Neural crest cell (in vitro differentiated cells): ENCODE measurements at regions not wholly inside any gene's neighbourhood (a gene's known extent, or its start where the extent isn't known, plus 50 kb on each side); places are given as distances from the start of the nearest gene placed in this dataset.
"Not testable (repeated sequence)": the region's sequence is repeated elsewhere in the genome, so short reads cannot be mapped to it uniquely, and the experiment has no call there.

Experiments used
- DNase-seq: peaks from one replicate; pipeline ENCODE4 v3.0.0; 2021; ENCODE audit warnings: low read depth, mixed read lengths, low spot score
- H3K27ac Mint-ChIP-seq: one replicate; pipeline ENCODE4 v1.8.0; 2021; ENCODE audit warnings: mild to moderate bottlenecking, mixed read lengths; ENCODE audit not compliant: unreplicated experiment
- H3K27me3 Mint-ChIP-seq: 2 replicates; pipeline ENCODE4 v1.8.0; 2021; ENCODE audit warnings: low read depth, mild to moderate bottlenecking, mixed read lengths
- H3K36me3 Mint-ChIP-seq: 2 replicates; pipeline ENCODE4 v1.8.0; 2021; ENCODE audit warnings: low read depth, mild to moderate bottlenecking, mixed read lengths
- H3K4me1 Mint-ChIP-seq: 2 replicates; pipeline ENCODE4 v1.8.0; 2021; ENCODE audit warnings: mixed read lengths
- H3K4me3 Mint-ChIP-seq: one replicate; pipeline ENCODE4 v1.8.0; 2021; ENCODE audit warnings: mild to moderate bottlenecking, mixed read lengths
- H3K9me3 Mint-ChIP-seq: 2 replicates; pipeline ENCODE4 v1.8.0; 2021; ENCODE audit warnings: mixed read lengths
- TF ChIP-seq, protein P1 (sequence below): fragments of 200-600 bp; sonication (generic); conservative IDR thresholded peaks from 2 replicates; pipeline ENCODE4 v1.5.0; 2021; ENCODE audit warnings: antibody characterized with exemption, mild to moderate bottlenecking

DNA sequence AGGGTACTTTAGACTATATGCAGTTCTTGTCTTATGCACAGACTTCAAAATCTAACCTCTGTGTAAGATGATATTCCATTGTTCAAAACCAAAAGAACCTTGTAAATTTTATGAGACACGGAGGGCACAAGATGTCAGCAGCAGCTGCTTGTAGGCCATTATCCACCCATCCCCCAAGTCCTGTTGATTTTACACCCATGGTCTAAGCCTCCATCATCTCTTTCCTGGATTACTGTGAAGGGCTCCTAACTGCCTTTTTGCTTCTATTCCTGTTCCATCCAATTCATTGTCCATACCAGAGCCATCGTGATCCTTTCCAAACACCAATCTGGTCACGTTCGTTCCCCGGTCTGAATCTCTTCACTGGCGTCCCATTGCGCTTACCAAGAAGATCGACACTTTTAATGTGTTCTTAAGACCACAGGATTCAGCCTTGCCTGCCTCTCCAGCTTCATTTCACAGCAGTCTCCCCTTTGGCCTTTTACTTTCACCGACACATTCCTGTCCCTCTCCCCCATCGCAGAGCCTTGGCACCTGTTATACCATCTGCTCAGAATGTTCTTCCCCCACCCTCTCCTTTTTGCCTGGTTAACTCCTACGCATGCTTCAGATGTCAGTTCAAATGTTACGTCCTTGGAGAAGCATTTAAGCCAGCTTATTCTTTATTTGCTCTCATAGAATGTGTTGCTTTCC, 107.3 kb upstream of the POU3F1 start:
- Mint-ChIP-seq H3K27ac (no peak overlapping the region), H3K9me3 (peaks cover 6% of the 10 kb centered on the region), H3K36me3 (peaks cover 6% of the 10 kb centered on the region), H3K27me3 (no peaks in the 10 kb centered on the region), H3K4me1 (peaks cover 15% of the 10 kb centered on the region), H3K4me3 (no peak overlapping the region)
- TF ChIP-seq, protein P1, sequence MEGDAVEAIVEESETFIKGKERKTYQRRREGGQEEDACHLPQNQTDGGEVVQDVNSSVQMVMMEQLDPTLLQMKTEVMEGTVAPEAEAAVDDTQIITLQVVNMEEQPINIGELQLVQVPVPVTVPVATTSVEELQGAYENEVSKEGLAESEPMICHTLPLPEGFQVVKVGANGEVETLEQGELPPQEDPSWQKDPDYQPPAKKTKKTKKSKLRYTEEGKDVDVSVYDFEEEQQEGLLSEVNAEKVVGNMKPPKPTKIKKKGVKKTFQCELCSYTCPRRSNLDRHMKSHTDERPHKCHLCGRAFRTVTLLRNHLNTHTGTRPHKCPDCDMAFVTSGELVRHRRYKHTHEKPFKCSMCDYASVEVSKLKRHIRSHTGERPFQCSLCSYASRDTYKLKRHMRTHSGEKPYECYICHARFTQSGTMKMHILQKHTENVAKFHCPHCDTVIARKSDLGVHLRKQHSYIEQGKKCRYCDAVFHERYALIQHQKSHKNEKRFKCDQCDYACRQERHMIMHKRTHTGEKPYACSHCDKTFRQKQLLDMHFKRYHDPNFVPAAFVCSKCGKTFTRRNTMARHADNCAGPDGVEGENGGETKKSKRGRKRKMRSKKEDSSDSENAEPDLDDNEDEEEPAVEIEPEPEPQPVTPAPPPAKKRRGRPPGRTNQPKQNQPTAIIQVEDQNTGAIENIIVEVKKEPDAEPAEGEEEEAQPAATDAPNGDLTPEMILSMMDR: no peak
- no peak for DNase-seq

DNA sequence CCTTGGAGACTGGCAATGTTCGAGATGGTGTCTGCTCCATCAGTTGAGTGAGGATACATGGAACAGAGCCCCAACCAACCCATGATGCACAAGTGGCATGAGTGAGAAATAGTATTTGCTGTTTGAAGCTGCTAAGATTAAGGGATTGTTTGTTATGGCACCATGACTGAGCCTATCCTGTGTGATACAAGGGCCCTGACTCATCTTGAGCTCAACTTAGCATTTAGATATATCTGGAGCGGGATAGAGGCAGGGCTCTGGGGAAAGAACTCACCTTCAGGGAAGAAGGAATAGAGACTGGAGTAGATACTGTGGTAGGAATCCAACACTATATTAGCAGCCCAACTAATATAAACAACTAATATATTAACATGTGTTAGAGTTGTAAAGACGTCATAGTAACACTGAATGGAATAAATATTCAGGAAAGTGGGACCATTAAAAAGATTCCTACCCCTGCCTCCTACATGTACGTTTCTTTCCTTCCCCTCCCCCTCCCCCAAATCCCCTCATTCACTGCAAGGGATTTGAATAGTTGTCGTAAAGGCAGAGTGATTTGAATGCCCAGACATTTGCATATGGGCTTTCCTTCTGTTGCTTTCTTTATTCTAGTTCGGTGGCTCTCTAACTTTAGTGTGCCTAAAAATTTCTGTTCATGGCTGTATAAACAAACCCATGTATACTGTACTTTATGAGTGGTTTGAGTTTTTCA, 106.6 kb upstream of the POU3F1 start:
- H3K36me3 Mint-ChIP-seq: peaks cover 6% of the 10 kb centered on the region
- H3K9me3 Mint-ChIP-seq: peaks cover 9% of the 10 kb centered on the region
- peaks cover 15% of the 10 kb centered on the region for H3K4me1 Mint-ChIP-seq
- no peak overlapping the region for H3K27ac Mint-ChIP-seq
- DNase-seq: no peak
- no peak overlapping the region for H3K4me3 Mint-ChIP-seq
- TF ChIP-seq, protein P1: no peak
- no peaks in the 10 kb centered on the region for H3K27me3 Mint-ChIP-seq

DNA sequence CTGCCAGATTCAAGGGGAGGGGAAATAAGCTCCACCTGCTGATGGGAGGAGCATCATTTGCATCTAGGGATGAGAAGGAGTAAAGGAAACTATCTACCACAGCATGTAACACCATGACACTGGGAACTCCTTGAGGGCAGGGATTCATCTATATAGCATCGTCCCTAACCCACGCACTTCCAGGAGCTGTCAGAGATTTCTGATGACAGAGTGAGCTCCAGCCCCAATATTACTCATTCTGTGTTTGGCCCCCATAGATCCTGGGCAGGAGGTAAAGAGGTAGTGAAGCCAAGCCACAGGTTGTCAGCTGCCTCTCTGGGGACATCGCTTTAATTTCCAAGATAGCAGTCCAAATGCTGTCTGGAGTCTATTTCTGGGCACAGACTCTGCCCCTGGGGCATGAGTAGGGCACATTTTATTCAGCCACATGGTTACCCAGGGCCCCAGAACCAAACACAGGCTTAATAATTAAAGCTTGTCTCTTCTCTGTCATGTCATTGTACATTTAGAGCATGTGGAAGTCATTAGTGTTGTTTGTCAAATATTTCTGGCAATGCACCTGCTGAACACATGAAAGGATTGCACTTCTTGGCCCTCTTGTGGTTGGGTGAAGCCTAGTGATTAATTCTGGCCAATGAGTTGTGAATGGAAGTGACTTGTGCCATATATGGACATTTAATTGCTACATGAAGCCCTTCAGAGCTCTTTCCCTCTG, 105.9 kb upstream of the POU3F1 start:
- H3K4me1 Mint-ChIP-seq: peaks cover 15% of the 10 kb centered on the region
- peaks cover 9% of the 10 kb centered on the region for H3K9me3 Mint-ChIP-seq
- no peak overlapping the region for H3K4me3 Mint-ChIP-seq
- H3K36me3 Mint-ChIP-seq: peaks cover 6% of the 10 kb centered on the region
- no peak for DNase-seq
- no peaks in the 10 kb centered on the region for H3K27me3 Mint-ChIP-seq
- TF ChIP-seq, protein P1: peak; percentile 41
- H3K27ac Mint-ChIP-seq: no peak overlapping the region

DNA sequence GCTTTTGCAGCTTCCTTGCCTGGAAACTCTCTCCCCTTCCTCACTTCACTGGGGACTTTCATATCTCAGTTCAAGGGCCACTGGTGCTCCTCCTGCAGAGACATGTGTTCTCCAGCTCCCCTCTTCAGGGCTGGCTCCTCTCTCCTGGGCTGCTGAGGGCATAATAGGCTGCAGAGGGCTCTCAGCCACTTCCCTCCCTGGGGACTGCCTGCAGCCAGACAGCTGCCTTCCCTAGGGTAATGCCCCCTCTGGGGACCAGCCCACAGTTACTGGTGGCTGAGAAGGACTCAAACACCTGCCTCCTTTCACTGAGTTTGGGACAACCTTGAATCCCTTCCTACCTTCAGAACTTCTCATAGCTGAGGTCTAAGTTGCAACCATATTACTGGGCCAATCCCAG, 104.8 kb upstream of the POU3F1 start:
- no peak overlapping the region for H3K27ac Mint-ChIP-seq
- H3K9me3 Mint-ChIP-seq: peaks cover 9% of the 10 kb centered on the region
- peaks cover 6% of the 10 kb centered on the region for H3K36me3 Mint-ChIP-seq
- H3K27me3 Mint-ChIP-seq: no peaks in the 10 kb centered on the region
- DNase-seq: no peak
- peaks cover 15% of the 10 kb centered on the region for H3K4me1 Mint-ChIP-seq
- TF ChIP-seq, protein P1: no peak
- H3K4me3 Mint-ChIP-seq: no peak overlapping the region

DNA sequence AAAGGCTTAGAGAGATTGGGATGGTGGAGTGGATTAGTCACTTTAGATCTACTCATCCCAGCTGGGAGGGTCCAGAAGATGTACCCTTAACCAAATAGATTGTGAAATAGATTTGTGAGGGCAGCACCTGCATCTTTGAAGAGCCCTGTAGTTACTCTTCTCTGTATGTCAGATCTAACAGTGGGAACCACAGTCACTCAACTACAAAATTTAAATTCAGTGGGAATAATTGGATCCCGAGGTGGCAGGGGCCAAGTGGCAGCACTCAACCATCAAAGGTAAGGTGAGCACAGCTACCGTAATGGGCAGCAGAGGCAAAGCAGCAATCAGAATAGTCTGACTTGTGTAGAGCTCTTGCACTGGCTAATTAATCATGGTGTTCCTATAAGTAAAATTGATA, 99.5 kb upstream of the POU3F1 start:
- not testable (repeated sequence) for H3K4me3 Mint-ChIP-seq, DNase-seq, H3K27ac Mint-ChIP-seq, H3K27me3 Mint-ChIP-seq, H3K36me3 Mint-ChIP-seq, H3K4me1 Mint-ChIP-seq
- peaks cover 12% of the 10 kb centered on the region for H3K9me3 Mint-ChIP-seq

DNA sequence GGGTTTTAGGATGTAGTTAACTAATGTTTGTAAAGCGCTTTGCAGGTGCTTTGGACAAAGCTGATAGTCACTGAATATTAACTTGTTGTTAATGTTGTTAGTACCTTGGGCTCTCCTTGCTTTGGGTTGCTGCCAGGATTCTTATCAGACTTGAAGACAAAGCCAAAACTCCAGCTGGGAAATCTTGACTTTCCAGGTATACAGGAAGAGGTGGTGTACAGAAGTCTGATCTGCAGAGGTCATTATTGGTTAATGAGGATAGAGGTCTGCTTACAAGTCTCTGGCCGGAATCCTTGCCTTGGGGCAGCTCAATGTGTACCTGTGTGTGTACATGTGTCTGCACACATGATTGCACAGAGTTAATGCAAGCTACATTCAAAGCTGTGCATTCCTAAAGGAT, 96.0 kb upstream of the POU3F1 start:
- Mint-ChIP-seq H3K4me1 (peaks cover 27% of the 10 kb centered on the region), H3K4me3 (no peak overlapping the region), H3K27ac (no peak overlapping the region), H3K27me3 (peaks cover 7% of the 10 kb centered on the region), H3K9me3 (peaks cover 6% of the 10 kb centered on the region), H3K36me3 (peaks cover 7% of the 10 kb centered on the region)
- TF ChIP-seq, protein P1: no peak
- DNase-seq: no peak
